Naive thymus-derived CD4-positive, alpha-beta T cell (primary cell): ENCODE measurements at regions not wholly inside any gene's neighbourhood (a gene's known extent, or its start where the extent isn't known, plus 50 kb on each side); places are given as distances from the start of the nearest gene placed in this dataset.
"Not testable (repeated sequence)": the region's sequence is repeated elsewhere in the genome, so short reads cannot be mapped to it uniquely, and the experiment has no call there.

ENCODE experiments used
- ATAC-seq: fragments of 150-1000 bp; cut with Tn5 transposase; 2 replicates; pipeline ENCODE4 v1.10.0; 2021; ENCODE audit warnings: mild to moderate bottlenecking, moderate library complexity
- CTCF ChIA-PET: fragments of 350-600 bp; sonication (Branson Sonifier 250); formaldehyde crosslinking; loops from one replicate; lab custom pipeline; 2021; ENCODE audit warnings: antibody characterized with exemption; lab: Charles Lee
- POLR2A ChIA-PET: fragments of 350-600 bp; sonication (Branson Sonifier 250); formaldehyde crosslinking; loops from one replicate; lab custom pipeline; 2021; ENCODE audit warnings: antibody characterized with exemption, inconsistent platforms; lab: Charles Lee
- DNase-seq, 9 donors: peaks; one replicate each; pipeline versions ENCODE4 v3.0.0 to v3.0.0-alpha.2; 2020 to 2022; ENCODE audit warnings: mixed read lengths in 1 of 9
- H3K27ac ChIP-seq: one replicate; pipeline ENCODE4 v1.7.0; 2013; ENCODE audit warnings: mild to moderate bottlenecking, low read depth, low read length, moderate library complexity
- H3K27me3 ChIP-seq, 2 donors: one replicate each; pipeline ENCODE4 v1.7.0; 2013; ENCODE audit warnings: low read length in 2 of 2, mild to moderate bottlenecking in 2 of 2, moderate library complexity in 2 of 2; ENCODE audit not compliant: control insufficient read depth in 2 of 2, insufficient read depth in 2 of 2
- H3K36me3 ChIP-seq, 3 experiments: 1 replicate in 2 of 3; 2 replicates in 1 of 3; pipeline ENCODE4 v1.7.0; 2013; ENCODE audit warnings: low read length in 3 of 3, mild to moderate bottlenecking in 3 of 3, moderate library complexity in 1 of 3; ENCODE audit not compliant: insufficient read depth in 3 of 3, control insufficient read depth in 2 of 3
- H3K4me1 ChIP-seq, 2 donors: one replicate each; pipeline ENCODE4 v1.7.0; 2013; ENCODE audit warnings: low read length in 2 of 2, mild to moderate bottlenecking in 2 of 2, moderate library complexity in 1 of 2; ENCODE audit not compliant: control insufficient read depth in 2 of 2, insufficient read depth in 2 of 2
- H3K4me3 ChIP-seq: 2 replicates; pipeline ENCODE4 v1.7.0; 2013; ENCODE audit warnings: mild to moderate bottlenecking, low read length
- H3K9me3 ChIP-seq, 3 experiments: 1 replicate in 2 of 3; 2 replicates in 1 of 3; pipeline ENCODE4 v1.7.0; 2013; ENCODE audit warnings: low read length in 3 of 3; ENCODE audit not compliant: control insufficient read depth in 2 of 3
- H3K27ac Mint-ChIP-seq, 9 donors: one replicate each; pipeline ENCODE4 v1.8.0; 2020 to 2022; ENCODE audit warnings: mixed read lengths in 9 of 9, mild to moderate bottlenecking in 8 of 9, moderate library complexity in 5 of 9, inconsistent platforms in 2 of 9
- H3K27me3 Mint-ChIP-seq, 5 donors: one replicate each; pipeline ENCODE4 v1.8.0; 2021 to 2022; ENCODE audit warnings: mixed read lengths in 5 of 5, mild to moderate bottlenecking in 1 of 5
- H3K36me3 Mint-ChIP-seq, 5 donors: one replicate each; pipeline ENCODE4 v1.8.0; 2020 to 2022; ENCODE audit warnings: mixed read lengths in 5 of 5, mild to moderate bottlenecking in 3 of 5, inconsistent platforms in 1 of 5
- H3K4me1 Mint-ChIP-seq, 7 donors: one replicate each; pipeline ENCODE4 v1.8.0; 2020 to 2022; ENCODE audit warnings: mixed read lengths in 7 of 7, mild to moderate bottlenecking in 3 of 7, inconsistent platforms in 1 of 7
- H3K4me3 Mint-ChIP-seq, 10 donors: one replicate each; pipeline ENCODE4 v1.8.0; 2020 to 2022; ENCODE audit warnings: mild to moderate bottlenecking in 10 of 10, mixed read lengths in 10 of 10, moderate library complexity in 6 of 10, inconsistent platforms in 2 of 10
- H3K9me3 Mint-ChIP-seq, 11 donors: one replicate each; pipeline ENCODE4 v1.8.0; 2020 to 2022; ENCODE audit warnings: mixed read lengths in 11 of 11, mild to moderate bottlenecking in 4 of 11, inconsistent platforms in 1 of 11, moderate library complexity in 1 of 11
- intact Hi-C, 2 donors: fragments of 100-400 bp; cut with micrococcal nuclease; formaldehyde crosslinking; loops; one replicate each; pipeline ENCODE4 v1.15.1; 2023

GRCh38 chr12:87348071-87348470 lies 681.1 kb downstream of the C12orf50 start:
- H3K27me3 ChIP-seq, result no peaks in the 10 kb centered on the region
- ChIA-PET POLR2A (no interaction called here), CTCF (no interaction called here)
- H3K27me3 Mint-ChIP-seq, result no peaks in the 10 kb centered on the region
- ATAC-seq (no peak), DNase-seq (no peak)
- H3K4me3 Mint-ChIP-seq, result no peak overlapping the region
- H3K27ac ChIP-seq, result no peak overlapping the region
- H3K4me3 ChIP-seq, result no peak overlapping the region
- intact Hi-C loops, result no loop called here
- H3K9me3 ChIP-seq, result no peaks in the 10 kb centered on the region
- H3K36me3 Mint-ChIP-seq, result no peaks in the 10 kb centered on the region
- no peaks in the 10 kb centered on the region for H3K4me1 ChIP-seq
- H3K4me1 Mint-ChIP-seq, result no peaks in the 10 kb centered on the region
- no peaks in the 10 kb centered on the region for H3K36me3 ChIP-seq
- peaks cover 0 to 17% (median 2%) of the 10 kb centered on the region in 11 donors for H3K9me3 Mint-ChIP-seq
- no peak overlapping the region for H3K27ac Mint-ChIP-seq

DNA sequence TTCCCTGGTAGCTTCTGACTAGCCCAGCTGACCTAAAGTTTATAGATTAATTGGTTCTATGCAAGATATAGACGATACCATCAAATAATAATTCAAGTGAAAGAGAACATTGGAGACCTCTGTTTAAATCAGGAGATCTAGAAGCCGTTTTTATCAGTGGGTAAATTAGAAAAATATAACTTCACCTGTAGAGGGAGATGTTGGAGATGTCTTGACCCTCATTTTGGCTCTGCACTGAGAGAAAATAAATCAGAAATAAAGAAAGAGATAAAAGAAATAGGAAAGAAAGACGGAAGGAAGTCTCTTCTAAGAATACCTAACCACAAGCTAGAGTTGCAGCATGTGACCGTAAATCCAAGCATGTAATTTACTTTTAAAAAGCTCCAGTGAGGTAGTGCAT lies 684.5 kb downstream of the C12orf50 start:
- H3K27me3 Mint-ChIP-seq, result no peaks in the 10 kb centered on the region
- H3K9me3 ChIP-seq, result no peaks in the 10 kb centered on the region
- H3K27ac Mint-ChIP-seq, result no peak overlapping the region
- H3K4me3 Mint-ChIP-seq, result no peak overlapping the region
- intact Hi-C loops, result no loop called here
- no peak for ATAC-seq
- DNase-seq, result no peak
- peaks cover 0 to 17% (median 2%) of the 10 kb centered on the region in 11 donors for H3K9me3 Mint-ChIP-seq
- ChIA-PET POLR2A (no interaction called here), CTCF (interaction anchor here (0.6 kb wide), 1 partner anchor 31 kb away, joined by 3 read pairs; no protein-coding TSS in a partner anchor)
- no peak overlapping the region for H3K4me3 ChIP-seq
- no peaks in the 10 kb centered on the region for H3K27me3 ChIP-seq
- no peak overlapping the region for H3K27ac ChIP-seq
- H3K36me3 Mint-ChIP-seq, result no peaks in the 10 kb centered on the region
- H3K36me3 ChIP-seq, result no peaks in the 10 kb centered on the region
- H3K4me1 Mint-ChIP-seq, result no peaks in the 10 kb centered on the region
- H3K4me1 ChIP-seq, result no peaks in the 10 kb centered on the region

DNA sequence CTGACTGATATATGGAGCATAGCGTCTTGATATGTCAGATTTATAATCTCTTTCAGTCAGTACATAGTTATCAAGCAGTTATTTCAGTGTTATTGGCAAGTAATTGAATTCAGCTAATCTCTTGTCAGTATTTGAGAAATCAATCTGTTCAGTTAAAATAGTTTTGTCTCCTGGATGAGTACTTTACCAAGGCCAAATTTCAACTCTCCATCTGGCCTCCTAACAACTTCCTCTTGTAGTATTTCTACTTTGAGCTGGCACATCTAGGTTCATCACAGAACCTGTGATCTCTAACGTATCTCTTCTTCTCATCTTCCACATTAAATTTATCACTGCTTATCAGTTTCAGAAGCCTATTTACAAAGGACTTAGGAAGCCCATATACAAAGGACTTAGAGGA lies 690.5 kb downstream of the C12orf50 start:
- Mint-ChIP-seq H3K4me1 (no peaks in the 10 kb centered on the region), H3K27ac (no peak overlapping the region), H3K9me3 (peaks cover 0 to 5% (median 0%) of the 10 kb centered on the region in 11 donors), H3K27me3 (no peaks in the 10 kb centered on the region), H3K36me3 (no peaks in the 10 kb centered on the region), H3K4me3 (no peak overlapping the region)
- Histone ChIP-seq H3K4me3 (no peak overlapping the region), H3K9me3 (no peaks in the 10 kb centered on the region), H3K36me3 (no peaks in the 10 kb centered on the region), H3K27me3 (no peaks in the 10 kb centered on the region), H3K4me1 (no peaks in the 10 kb centered on the region), H3K27ac (no peak overlapping the region)
- CTCF ChIA-PET, result no interaction called here
- POLR2A ChIA-PET, result no interaction called here
- intact Hi-C loops, result no loop called here
- DNase-seq, result no peak
- no peak for ATAC-seq

DNA sequence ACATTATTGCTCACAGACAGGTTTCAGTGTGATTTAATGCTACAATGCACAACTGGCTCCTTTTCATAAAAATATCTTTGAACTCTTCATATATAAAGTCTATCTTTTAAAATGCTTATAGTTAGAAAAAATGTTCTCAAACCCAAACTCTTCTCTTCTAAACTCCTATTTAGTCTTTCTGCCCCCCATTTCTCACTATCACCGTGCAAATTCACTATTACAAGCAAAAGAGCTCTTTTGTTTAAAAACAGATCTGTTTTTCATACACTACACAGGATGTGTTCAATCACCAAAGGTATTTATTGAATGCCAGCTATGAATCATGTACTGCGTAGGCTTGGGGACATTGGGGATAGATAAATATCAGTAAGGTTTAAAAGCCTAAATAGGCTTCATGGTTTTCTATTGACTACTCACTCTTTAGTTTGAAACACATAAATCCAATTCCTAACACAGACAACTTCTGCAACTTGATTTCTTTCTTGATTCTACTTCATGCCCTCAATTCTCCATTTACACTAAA lies 692.3 kb downstream of the C12orf50 start:
- H3K4me1 Mint-ChIP-seq, result no peaks in the 10 kb centered on the region
- H3K27ac ChIP-seq, result no peak overlapping the region
- no peak overlapping the region for H3K27ac Mint-ChIP-seq
- peaks cover 0 to 5% (median 0%) of the 10 kb centered on the region in 11 donors for H3K9me3 Mint-ChIP-seq
- H3K4me3 Mint-ChIP-seq, result no peak overlapping the region
- no peaks in the 10 kb centered on the region for H3K36me3 ChIP-seq
- H3K27me3 ChIP-seq, result no peaks in the 10 kb centered on the region
- intact Hi-C loops, result no loop called here
- CTCF ChIA-PET, result no interaction called here
- POLR2A ChIA-PET, result no interaction called here
- DNase-seq, result no peak
- H3K4me1 ChIP-seq, result no peaks in the 10 kb centered on the region
- H3K9me3 ChIP-seq, result no peaks in the 10 kb centered on the region
- no peak overlapping the region for H3K4me3 ChIP-seq
- no peaks in the 10 kb centered on the region for H3K36me3 Mint-ChIP-seq
- no peaks in the 10 kb centered on the region for H3K27me3 Mint-ChIP-seq
- no peak for ATAC-seq

DNA sequence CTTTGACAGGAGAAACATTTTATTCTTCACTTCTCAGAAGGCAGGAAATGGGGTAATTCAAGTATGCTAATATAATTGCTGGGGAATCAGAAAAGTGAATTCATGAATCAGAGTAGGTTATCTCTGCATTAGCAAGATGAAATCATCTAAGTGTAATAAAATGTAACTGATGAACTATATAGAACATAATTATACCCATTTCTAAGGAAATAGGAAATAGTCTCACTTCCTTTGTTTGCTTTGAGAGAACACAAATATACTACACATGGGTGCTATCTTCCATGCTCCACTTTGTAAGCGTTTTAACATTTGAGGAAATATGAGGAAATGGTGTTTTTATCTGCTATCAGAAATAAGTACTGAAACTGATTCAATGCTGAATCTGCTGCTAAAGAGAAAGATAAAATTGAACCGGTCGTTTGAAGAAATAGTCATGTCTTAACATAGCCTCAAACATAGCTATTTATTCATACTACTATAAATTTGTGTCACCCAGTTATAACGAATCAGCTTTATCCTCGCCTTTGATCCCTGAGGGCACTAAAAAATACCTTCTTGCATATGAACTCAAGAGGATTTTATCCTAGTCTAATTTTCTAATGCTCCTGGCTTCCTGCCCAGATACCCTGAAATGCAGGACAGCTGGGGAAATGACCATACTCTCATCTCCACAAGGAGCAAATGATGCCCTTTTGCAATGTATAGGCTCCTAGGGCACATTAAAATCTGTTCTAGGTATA lies 696.0 kb downstream of the C12orf50 start:
- intact Hi-C loops, result no loop called here
- ATAC-seq, result no peak
- H3K36me3 ChIP-seq, result no peaks in the 10 kb centered on the region
- POLR2A ChIA-PET, result no interaction called here
- Mint-ChIP-seq H3K27me3 (no peaks in the 10 kb centered on the region), H3K27ac (no peak overlapping the region), H3K9me3 (peaks cover 0 to 6% (median 0%) of the 10 kb centered on the region in 11 donors), H3K36me3 (no peaks in the 10 kb centered on the region), H3K4me3 (no peak overlapping the region), H3K4me1 (no peaks in the 10 kb centered on the region)
- H3K9me3 ChIP-seq, result no peaks in the 10 kb centered on the region
- CTCF ChIA-PET, result no interaction called here
- no peaks in the 10 kb centered on the region for H3K27me3 ChIP-seq
- no peaks in the 10 kb centered on the region for H3K4me1 ChIP-seq
- no peak for DNase-seq
- H3K27ac ChIP-seq, result no peak overlapping the region
- H3K4me3 ChIP-seq, result no peak overlapping the region

- H3K4me3 ChIP-seq, H3K4me3 Mint-ChIP-seq, H3K36me3 Mint-ChIP-seq, H3K4me1 Mint-ChIP-seq, CTCF ChIA-PET, H3K36me3 ChIP-seq, H3K27ac Mint-ChIP-seq, POLR2A ChIA-PET, H3K9me3 ChIP-seq, DNase-seq, H3K27ac ChIP-seq, H3K27me3 Mint-ChIP-seq, H3K9me3 Mint-ChIP-seq, H3K4me1 ChIP-seq, intact Hi-C loops, ATAC-seq, H3K27me3 ChIP-seq: not testable (repeated sequence)
These were observed 699.1 kb downstream of the C12orf50 start for GRCh38 chr12:87330071-87330555.
